Subcutaneous abdominal adipose tissue (tissue), 5 donors: ENCODE measurements at regions not wholly inside any gene's neighbourhood (a gene's known extent, or its start where the extent isn't known, plus 50 kb on each side); places are given as distances from the start of the nearest gene placed in this dataset.

Experiments
- H3K27ac ChIP-seq: one replicate; pipeline ENCODE4 v1.7.0; 2013; ENCODE audit warnings: low read depth, mild to moderate bottlenecking, inconsistent platforms, low read length, moderate library complexity
- H3K27me3 ChIP-seq, 5 donors: one replicate each; pipeline ENCODE4 v1.7.0; 2013; ENCODE audit warnings: low read length in 5 of 5, inconsistent platforms in 1 of 5; ENCODE audit not compliant: control insufficient read depth in 5 of 5, insufficient read depth in 4 of 5
- H3K36me3 ChIP-seq, 5 donors: one replicate each; pipeline ENCODE4 v1.7.0; 2013; ENCODE audit warnings: low read length in 5 of 5; ENCODE audit not compliant: control insufficient read depth in 5 of 5, insufficient read depth in 5 of 5
- H3K4me1 ChIP-seq, 5 donors: one replicate each; pipeline ENCODE4 v1.7.0; 2013; ENCODE audit warnings: low read length in 5 of 5, mild to moderate bottlenecking in 3 of 5, moderate library complexity in 1 of 5; ENCODE audit not compliant: control insufficient read depth in 5 of 5, insufficient read depth in 5 of 5
- H3K4me3 ChIP-seq, 5 donors: one replicate each; pipeline ENCODE4 v1.7.0; 2013; ENCODE audit warnings: low read length in 5 of 5, low read depth in 1 of 5
- H3K9ac ChIP-seq, 5 donors: one replicate each; pipeline ENCODE4 v1.7.0; 2013; ENCODE audit warnings: low read length in 5 of 5, mild to moderate bottlenecking in 4 of 5, moderate library complexity in 3 of 5
- H3K9me3 ChIP-seq, 5 donors: one replicate each; pipeline ENCODE4 v1.7.0; 2013; ENCODE audit warnings: low read length in 5 of 5; ENCODE audit not compliant: control insufficient read depth in 5 of 5
- donor health status: healthy.
- donor health status: healthy.
- donor health status: healthy.
- donor health status: healthy.
- donor health status: healthy.

- no peaks in the 10 kb centered on the region for H3K4me1 ChIP-seq
- H3K27ac ChIP-seq, result no peak overlapping the region
- no peak overlapping the region for H3K4me3 ChIP-seq
- no peaks in the 10 kb centered on the region for H3K36me3 ChIP-seq
- peaks cover 0 to 6% (median 0%) of the 10 kb centered on the region in 5 donors for H3K9me3 ChIP-seq
- no peak overlapping the region for H3K9ac ChIP-seq
- no peaks in the 10 kb centered on the region for H3K27me3 ChIP-seq
Measured at GRCh38 chr12:90173499-90174197, 465.0 kb upstream of the ATP2B1 start.

DNA sequence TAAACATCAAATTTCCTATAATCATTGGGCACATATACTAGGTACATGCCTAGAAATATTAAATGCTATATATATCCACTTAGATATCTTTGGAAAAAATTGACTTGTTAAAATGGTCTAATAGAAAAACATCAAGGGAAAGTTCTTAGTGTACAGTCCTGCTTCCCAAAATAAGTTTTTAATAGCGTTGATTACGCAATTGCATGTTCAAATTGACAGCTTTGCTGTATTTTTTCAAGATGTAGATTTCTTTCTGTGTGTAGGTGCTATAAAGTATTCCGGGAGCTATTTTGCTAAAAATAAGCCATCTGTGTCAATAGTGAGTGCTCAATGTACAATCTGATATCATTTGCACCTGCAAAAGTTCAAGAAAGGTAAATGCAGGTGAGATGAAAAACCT lies 463.9 kb upstream of the ATP2B1 start:
- Histone ChIP-seq H3K27ac (no peak overlapping the region), H3K9ac (no peak overlapping the region), H3K36me3 (no peaks in the 10 kb centered on the region), H3K27me3 (no peaks in the 10 kb centered on the region), H3K4me3 (no peak overlapping the region), H3K4me1 (no peaks in the 10 kb centered on the region), H3K9me3 (peaks cover 0 to 4% (median 0%) of the 10 kb centered on the region in 5 donors)

DNA sequence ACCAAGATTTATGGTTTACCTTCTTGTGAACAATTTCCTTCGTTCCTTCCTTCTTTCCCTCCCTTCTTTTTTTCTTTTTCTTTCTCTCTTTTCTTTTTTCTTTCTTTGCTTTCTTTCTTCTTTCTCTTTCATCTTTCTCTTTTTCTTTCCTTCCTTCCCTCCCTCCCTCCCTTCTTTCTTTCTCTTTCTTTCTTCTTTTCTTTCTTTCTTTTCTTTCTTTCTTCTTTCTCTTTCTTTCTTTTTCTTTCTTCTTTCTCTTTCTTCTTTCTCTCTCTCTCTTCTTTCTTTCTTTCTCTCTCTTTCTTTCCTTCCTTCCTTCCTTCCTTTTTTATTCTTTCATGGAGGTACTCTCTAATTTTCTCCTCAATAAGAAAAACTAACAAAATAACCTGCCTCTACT lies 462.1 kb upstream of the ATP2B1 start:
- H3K36me3 ChIP-seq, result no peaks in the 10 kb centered on the region
- H3K9ac ChIP-seq, result no peak overlapping the region
- no peaks in the 10 kb centered on the region for H3K27me3 ChIP-seq
- H3K4me3 ChIP-seq, result no peak overlapping the region
- H3K27ac ChIP-seq, result no peak overlapping the region
- no peaks in the 10 kb centered on the region for H3K9me3 ChIP-seq
- no peaks in the 10 kb centered on the region for H3K4me1 ChIP-seq

- no peaks in the 10 kb centered on the region for H3K9me3 ChIP-seq
- H3K27me3 ChIP-seq, result no peaks in the 10 kb centered on the region
- no peaks in the 10 kb centered on the region for H3K4me1 ChIP-seq
- H3K36me3 ChIP-seq, result no peaks in the 10 kb centered on the region
- H3K27ac ChIP-seq, result no peak overlapping the region
- H3K9ac ChIP-seq, result no peak overlapping the region
- no peak overlapping the region for H3K4me3 ChIP-seq
Measured at GRCh38 chr12:90167518-90168208, 459.0 kb upstream of the ATP2B1 start.

DNA sequence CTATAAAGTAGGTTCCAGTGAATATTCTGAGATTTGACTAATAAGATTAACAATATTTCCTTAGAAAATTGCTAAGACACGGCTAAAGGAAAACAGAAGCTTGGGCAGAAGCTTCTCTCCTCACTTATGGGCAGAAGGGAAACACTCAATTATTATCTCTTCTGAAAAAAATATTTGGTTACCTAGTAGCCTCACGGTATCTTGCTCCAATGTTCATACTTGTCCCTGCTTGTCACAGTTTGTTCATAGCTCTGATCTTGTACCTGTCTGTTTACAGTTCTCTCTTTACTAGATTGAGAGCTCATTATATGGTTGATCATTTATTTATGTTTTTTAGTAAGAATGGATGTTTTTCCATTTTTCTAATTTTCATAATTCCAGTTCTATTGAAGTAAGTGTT lies 458.0 kb upstream of the ATP2B1 start:
- no peak overlapping the region for H3K4me3 ChIP-seq
- no peaks in the 10 kb centered on the region for H3K36me3 ChIP-seq
- H3K9ac ChIP-seq, result no peak overlapping the region
- H3K4me1 ChIP-seq, result no peaks in the 10 kb centered on the region
- peaks cover 0 to 4% (median 0%) of the 10 kb centered on the region in 5 donors for H3K9me3 ChIP-seq
- no peak overlapping the region for H3K27ac ChIP-seq
- H3K27me3 ChIP-seq, result no peaks in the 10 kb centered on the region

DNA sequence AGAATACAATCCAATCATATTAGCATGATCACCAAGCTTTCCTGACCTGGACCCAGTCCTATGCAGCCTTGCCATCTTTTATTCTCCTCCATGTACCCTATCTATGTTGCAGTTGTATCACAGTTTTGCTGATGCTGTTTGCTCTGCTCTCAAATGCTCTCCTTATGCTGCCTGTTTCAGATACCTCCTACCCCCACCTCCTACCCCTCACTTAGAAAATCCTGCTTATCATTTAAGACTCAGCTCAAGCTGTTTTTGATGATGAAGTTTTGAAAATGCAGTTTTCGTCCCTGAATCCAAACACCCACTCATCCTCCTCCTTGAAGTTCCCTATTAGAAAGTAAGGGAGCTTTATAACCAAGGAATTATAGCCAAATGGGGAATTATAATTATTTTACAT lies 457.4 kb upstream of the ATP2B1 start:
- no peaks in the 10 kb centered on the region for H3K27me3 ChIP-seq
- no peak overlapping the region for H3K27ac ChIP-seq
- H3K36me3 ChIP-seq, result no peaks in the 10 kb centered on the region
- no peak overlapping the region for H3K4me3 ChIP-seq
- H3K9me3 ChIP-seq, result peaks cover 0 to 4% (median 0%) of the 10 kb centered on the region in 5 donors
- no peaks in the 10 kb centered on the region for H3K4me1 ChIP-seq
- no peak overlapping the region for H3K9ac ChIP-seq

- Histone ChIP-seq H3K36me3 (no peaks in the 10 kb centered on the region), H3K27me3 (no peaks in the 10 kb centered on the region), H3K27ac (no peak overlapping the region), H3K4me1 (no peaks in the 10 kb centered on the region), H3K9me3 (peaks cover 0 to 4% (median 0%) of the 10 kb centered on the region in 5 donors), H3K9ac (no peak overlapping the region), H3K4me3 (no peak overlapping the region)
Measured at GRCh38 chr12:90163975-90164374, 455.3 kb upstream of the ATP2B1 start.

DNA sequence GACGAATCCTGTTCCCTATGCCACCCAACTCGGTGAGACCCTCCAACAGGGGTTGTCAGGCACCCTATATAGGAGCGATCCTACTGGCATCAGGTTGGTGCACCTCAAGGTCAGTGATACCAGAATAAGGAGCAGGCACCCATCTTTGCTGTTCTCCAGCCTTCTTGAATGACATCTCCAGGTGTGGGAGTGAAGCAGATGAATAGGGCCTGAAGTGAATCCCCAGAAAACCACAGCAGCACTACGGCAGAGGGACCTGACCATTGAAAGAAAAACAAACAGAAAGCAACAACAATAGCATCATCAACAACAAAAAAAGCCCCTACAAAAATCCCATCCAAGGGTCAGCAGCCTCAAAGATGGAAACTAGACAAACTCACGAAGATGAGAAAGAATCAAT lies 445.2 kb upstream of the ATP2B1 start:
- H3K27ac ChIP-seq, result no peak overlapping the region
- H3K9me3 ChIP-seq, result no peaks in the 10 kb centered on the region
- H3K27me3 ChIP-seq, result no peaks in the 10 kb centered on the region
- no peak overlapping the region for H3K9ac ChIP-seq
- no peaks in the 10 kb centered on the region for H3K36me3 ChIP-seq
- H3K4me3 ChIP-seq, result no peak overlapping the region
- no peaks in the 10 kb centered on the region for H3K4me1 ChIP-seq

GRCh38 chr12:90152897-90153624 lies 444.4 kb upstream of the ATP2B1 start:
- Histone ChIP-seq H3K27ac (no peak overlapping the region), H3K27me3 (no peaks in the 10 kb centered on the region), H3K9ac (no peak overlapping the region), H3K9me3 (no peaks in the 10 kb centered on the region), H3K4me1 (no peaks in the 10 kb centered on the region), H3K4me3 (no peak overlapping the region), H3K36me3 (no peaks in the 10 kb centered on the region)

GRCh38 chr12:90151491-90152015 lies 442.9 kb upstream of the ATP2B1 start:
- no peak overlapping the region for H3K9ac ChIP-seq
- H3K36me3 ChIP-seq, result no peaks in the 10 kb centered on the region
- H3K27me3 ChIP-seq, result no peaks in the 10 kb centered on the region
- no peaks in the 10 kb centered on the region for H3K4me1 ChIP-seq
- no peak overlapping the region for H3K4me3 ChIP-seq
- H3K9me3 ChIP-seq, result no peaks in the 10 kb centered on the region
- no peak overlapping the region for H3K27ac ChIP-seq
